Erythroblast (primary cell): ENCODE measurements at regions not wholly inside any gene's neighbourhood (a gene's known extent, or its start where the extent isn't known, plus 50 kb on each side); places are given as distances from the start of the nearest gene placed in this dataset.

Source experiments
- GATA1 ChIP-seq: IDR thresholded peaks from 2 replicates; pipeline ENCODE4 v1.6.1; 2011; ENCODE audit warnings: low read depth, mild to moderate bottlenecking, control low read depth, low read length, moderate library complexity
- POLR2A ChIP-seq: IDR thresholded peaks from 2 replicates; pipeline ENCODE4 v1.6.1; 2011; ENCODE audit warnings: mild to moderate bottlenecking, low read length

DNA sequence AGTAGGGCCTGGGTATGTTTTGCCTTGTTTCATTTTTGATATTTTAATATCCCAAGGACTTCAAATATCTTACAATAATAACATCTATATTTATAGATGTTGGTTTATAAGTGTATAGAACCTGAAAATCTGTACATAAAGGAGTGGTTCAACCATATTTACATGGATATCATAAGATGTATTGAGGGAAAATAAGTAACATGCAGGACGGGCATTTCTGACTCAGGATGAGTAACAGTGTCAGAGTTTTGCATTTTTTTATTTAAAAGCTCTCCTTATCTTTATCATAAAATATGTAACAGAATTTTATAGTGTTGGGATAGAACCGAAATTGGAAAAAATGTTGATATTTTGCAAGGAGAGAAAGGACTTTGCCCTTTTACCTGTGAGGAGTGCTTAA, 1438.7 kb downstream of the REEP3 start:
- TF ChIP-seq POLR2A (no peak), GATA1 (no peak)
